Suppressor macrophage (primary cell): ENCODE measurements at regions not wholly inside any gene's neighbourhood (a gene's known extent, or its start where the extent isn't known, plus 50 kb on each side); places are given as distances from the start of the nearest gene placed in this dataset.
"Not testable (repeated sequence)": the region's sequence is repeated elsewhere in the genome, so short reads cannot be mapped to it uniquely, and the experiment has no call there.

ENCODE experiments used
- DNase-seq, 4 experiments: peaks; one replicate each; pipeline ENCODE4 v3.0.0-alpha.2; 2020 to 2022

- no peak for DNase-seq
These were observed 1883.4 kb downstream of the STIM2 start for GRCh38 chr4:28744066-28744465.

- no peak for DNase-seq
These were observed 1893.7 kb downstream of the STIM2 start for GRCh38 chr4:28754376-28754775.

GRCh38 chr4:28755081-28755480, 1894.4 kb downstream of the STIM2 start:
- no peak for DNase-seq

- no peak for DNase-seq
These were observed 1898.4 kb downstream of the STIM2 start for GRCh38 chr4:28759064-28759463.

GRCh38 chr4:28760003-28760402, 1899.4 kb downstream of the STIM2 start:
- no peak for DNase-seq

- no peak for DNase-seq
These were observed 1911.4 kb downstream of the STIM2 start for GRCh38 chr4:28772066-28772465.

GRCh38 chr4:28772788-28773187, 1912.1 kb downstream of the STIM2 start:
- no peak for DNase-seq

- no peak for DNase-seq
These were observed 1913.7 kb downstream of the STIM2 start for GRCh38 chr4:28774344-28774743.

- DNase-seq = no peak
These were observed 1915.4 kb downstream of the STIM2 start for GRCh38 chr4:28776004-28776403.

GRCh38 chr4:28784188-28784587, 1923.5 kb downstream of the STIM2 start:
- DNase-seq = no peak

GRCh38 chr4:28787947-28788346, 1927.3 kb downstream of the STIM2 start:
- no peak for DNase-seq

GRCh38 chr4:28788929-28789490, 1928.4 kb downstream of the STIM2 start:
- no peak for DNase-seq

GRCh38 chr4:28792917-28793597, 1927.1 kb upstream of the PCDH7 start:
- DNase-seq = no peak

- no peak for DNase-seq
These were observed 1920.5 kb upstream of the PCDH7 start for GRCh38 chr4:28799696-28800095.

- DNase-seq = no peak
These were observed 1909.1 kb upstream of the PCDH7 start for GRCh38 chr4:28811025-28811424.

- DNase-seq = no peak
These were observed 1898.0 kb upstream of the PCDH7 start for GRCh38 chr4:28822163-28822562.

GRCh38 chr4:28827866-28828265, 1892.3 kb upstream of the PCDH7 start:
- no peak for DNase-seq

GRCh38 chr4:28831867-28832266, 1888.3 kb upstream of the PCDH7 start:
- DNase-seq = no peak

GRCh38 chr4:28832444-28832843, 1887.7 kb upstream of the PCDH7 start:
- no peak for DNase-seq

GRCh38 chr4:28834120-28834519, 1886.0 kb upstream of the PCDH7 start:
- no peak for DNase-seq

GRCh38 chr4:28835501-28835900, 1884.7 kb upstream of the PCDH7 start:
- DNase-seq = no peak

- DNase-seq = no peak
These were observed 1877.9 kb upstream of the PCDH7 start for GRCh38 chr4:28842271-28842670.

- DNase-seq = no peak
These were observed 1875.0 kb upstream of the PCDH7 start for GRCh38 chr4:28845158-28845557.

GRCh38 chr4:28857028-28857427, 1863.1 kb upstream of the PCDH7 start:
- DNase-seq = not testable (repeated sequence)

GRCh38 chr4:28868841-28869240, 1851.3 kb upstream of the PCDH7 start:
- no peak for DNase-seq
